ENCODE measurements at regions not wholly inside any gene's neighbourhood (a gene's known extent, or its start where the extent isn't known, plus 50 kb on each side); places are given as distances from the start of the nearest gene placed in this dataset.

- TF ChIP-seq, protein P1, sequence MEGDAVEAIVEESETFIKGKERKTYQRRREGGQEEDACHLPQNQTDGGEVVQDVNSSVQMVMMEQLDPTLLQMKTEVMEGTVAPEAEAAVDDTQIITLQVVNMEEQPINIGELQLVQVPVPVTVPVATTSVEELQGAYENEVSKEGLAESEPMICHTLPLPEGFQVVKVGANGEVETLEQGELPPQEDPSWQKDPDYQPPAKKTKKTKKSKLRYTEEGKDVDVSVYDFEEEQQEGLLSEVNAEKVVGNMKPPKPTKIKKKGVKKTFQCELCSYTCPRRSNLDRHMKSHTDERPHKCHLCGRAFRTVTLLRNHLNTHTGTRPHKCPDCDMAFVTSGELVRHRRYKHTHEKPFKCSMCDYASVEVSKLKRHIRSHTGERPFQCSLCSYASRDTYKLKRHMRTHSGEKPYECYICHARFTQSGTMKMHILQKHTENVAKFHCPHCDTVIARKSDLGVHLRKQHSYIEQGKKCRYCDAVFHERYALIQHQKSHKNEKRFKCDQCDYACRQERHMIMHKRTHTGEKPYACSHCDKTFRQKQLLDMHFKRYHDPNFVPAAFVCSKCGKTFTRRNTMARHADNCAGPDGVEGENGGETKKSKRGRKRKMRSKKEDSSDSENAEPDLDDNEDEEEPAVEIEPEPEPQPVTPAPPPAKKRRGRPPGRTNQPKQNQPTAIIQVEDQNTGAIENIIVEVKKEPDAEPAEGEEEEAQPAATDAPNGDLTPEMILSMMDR (IDR thresholded peaks at IDR 0.05): no peak
- no peak for TF ChIP-seq EZH2 (IDR thresholded peaks at IDR 0.05; ENCODE audit: borderline replicate concordance, insufficient read depth, low read depth, low read length, poor library complexity, severe bottlenecking)
These were observed 179.6 kb downstream of the TBC1D2B start for GRCh38 chr15:77897896-77898406.

Measured in B cell (primary cell).